SK-N-DZ (cell line): ENCODE measurements at regions not wholly inside any gene's neighbourhood (a gene's known extent, or its start where the extent isn't known, plus 50 kb on each side); places are given as distances from the start of the nearest gene placed in this dataset.
A peak's percentile ranks its signal among the peaks of the same experiment; 100 is the strongest.
"Not testable (repeated sequence)": the region's sequence is repeated elsewhere in the genome, so short reads cannot be mapped to it uniquely, and the experiment has no call there.

Source experiments
- DNase-seq: peaks from one replicate; pipeline ENCODE4 v3.0.0-alpha.2; 2015; ENCODE audit warnings: low spot score

- DNase-seq, result no peak
These were observed 185.1 kb upstream of the GALNT15 start for GRCh38 chr3:15989419-15989818.

GRCh38 chr3:15993660-15994059, 180.8 kb upstream of the GALNT15 start:
- not testable (repeated sequence) for DNase-seq

- DNase-seq, result not testable (repeated sequence)
These were observed 178.0 kb upstream of the GALNT15 start for GRCh38 chr3:15996496-15996895.

DNA sequence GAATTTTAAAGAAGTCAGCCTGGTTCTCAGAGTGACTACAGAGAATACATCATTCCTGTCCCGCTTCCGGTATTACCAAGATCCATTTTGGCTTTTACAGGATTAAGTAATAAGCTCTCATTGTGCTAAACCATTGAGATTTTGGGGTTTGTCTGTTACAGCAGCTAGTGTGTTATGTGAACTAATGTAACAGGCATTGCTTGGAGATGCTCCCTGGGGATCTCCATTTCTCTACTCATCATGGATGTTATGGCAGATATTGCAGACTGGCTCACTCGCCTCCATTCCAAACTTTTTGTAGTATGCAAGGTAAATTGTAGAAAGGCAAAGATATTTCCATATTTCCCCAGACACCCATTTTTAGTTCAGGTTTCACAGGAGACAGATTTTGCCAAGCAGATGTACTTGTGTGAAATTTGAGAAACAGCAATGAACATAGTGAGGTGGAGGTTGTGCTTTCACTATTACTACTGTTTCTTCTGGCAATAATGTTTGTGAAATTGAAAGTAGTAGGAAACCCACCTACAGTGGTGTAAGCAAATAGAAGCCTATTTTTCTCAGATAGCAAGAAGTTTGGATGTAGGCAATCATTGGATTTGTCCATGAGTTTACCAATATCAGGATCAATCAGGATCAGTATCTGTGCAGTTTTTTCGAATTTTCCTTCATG, 177.1 kb upstream of the GALNT15 start:
- no peak for DNase-seq

DNA sequence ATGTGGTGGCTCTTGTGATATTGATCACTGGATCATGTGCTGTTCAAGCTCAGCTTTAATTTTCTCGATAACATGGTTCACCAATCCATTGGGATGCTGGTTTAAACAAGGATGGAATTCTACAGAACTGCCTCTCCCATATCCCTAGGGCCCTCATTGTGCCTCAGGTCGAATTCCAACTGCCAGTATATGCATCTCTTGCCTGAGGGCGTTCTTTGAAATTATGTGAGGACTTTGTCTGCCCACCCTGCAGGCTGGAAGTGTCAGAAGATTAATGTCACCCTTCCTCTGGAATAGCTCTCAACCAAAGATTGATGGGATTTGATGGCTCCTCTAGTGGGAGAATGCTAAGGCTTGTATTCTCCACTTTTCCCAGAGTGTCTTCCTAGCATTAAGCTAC, 175.6 kb upstream of the GALNT15 start:
- no peak for DNase-seq

GRCh38 chr3:16004812-16005211, 169.7 kb upstream of the GALNT15 start:
- no peak for DNase-seq

GRCh38 chr3:16011376-16011775, 163.1 kb upstream of the GALNT15 start:
- DNase-seq, result no peak

DNA sequence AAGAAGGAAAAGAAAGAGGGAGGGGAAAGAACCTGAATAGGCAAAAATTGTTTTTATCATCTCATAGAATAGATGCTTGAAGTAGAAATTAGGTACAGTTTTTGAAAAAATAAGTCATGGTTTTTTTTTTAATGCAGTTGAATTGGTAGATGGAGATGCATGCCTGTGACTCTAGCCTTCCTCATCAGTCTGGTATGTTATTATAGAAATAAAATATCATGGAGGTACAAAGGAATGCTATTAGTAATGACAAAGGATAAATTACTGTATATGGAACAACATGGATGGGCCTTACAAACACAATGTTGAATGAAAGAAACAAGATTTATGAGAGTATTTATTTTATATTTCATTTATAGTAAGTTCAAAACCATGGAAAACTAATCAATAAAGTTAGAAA, 162.4 kb upstream of the GALNT15 start:
- DNase-seq, result no peak

GRCh38 chr3:16013568-16013967, 160.9 kb upstream of the GALNT15 start:
- no peak for DNase-seq

- DNase-seq, result not testable (repeated sequence)
These were observed 152.7 kb upstream of the GALNT15 start for GRCh38 chr3:16021801-16022200.

DNA sequence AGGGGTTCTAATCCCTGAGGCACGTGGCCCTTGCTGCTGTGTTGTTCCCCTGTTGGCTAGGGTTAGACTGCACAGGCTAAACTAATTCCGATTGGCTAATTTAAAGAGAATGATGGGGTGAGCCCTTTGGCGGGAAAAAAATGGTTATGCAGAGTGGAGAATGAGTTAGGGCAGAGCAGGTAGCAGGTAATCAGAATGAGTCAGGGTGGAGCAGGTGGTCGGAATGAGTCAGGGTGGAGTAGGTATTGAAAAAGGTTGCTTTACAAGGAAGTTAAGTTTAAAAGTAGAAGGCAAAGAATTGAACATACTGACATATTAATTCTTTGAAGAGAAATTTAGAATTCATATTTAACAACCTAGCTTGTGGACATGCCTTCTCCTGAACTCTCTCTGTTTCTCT, 150.6 kb upstream of the GALNT15 start:
- DNase-seq, result not testable (repeated sequence)

GRCh38 chr3:16024548-16024947, 149.9 kb upstream of the GALNT15 start:
- no peak for DNase-seq

DNA sequence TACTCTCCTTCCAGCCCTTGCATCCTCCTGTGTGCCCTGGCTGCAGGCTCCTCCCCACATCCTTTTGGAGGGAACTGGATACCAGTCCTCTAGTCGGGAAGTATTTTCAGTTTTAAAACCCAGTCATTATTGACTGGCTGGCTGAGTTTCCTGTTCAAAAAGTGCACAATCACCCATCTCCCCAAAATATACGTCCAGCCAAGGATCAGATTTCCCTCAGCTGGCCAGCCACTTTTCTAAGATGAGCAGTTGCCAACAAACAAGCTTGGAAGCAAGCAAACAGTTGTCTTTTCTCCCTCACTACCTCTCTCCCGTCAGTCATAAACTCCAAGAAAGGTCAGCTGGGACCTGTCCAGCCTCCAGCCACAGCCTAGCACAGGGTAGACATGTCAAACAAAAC, 147.7 kb upstream of the GALNT15 start:
- DNase-seq, result no peak

DNA sequence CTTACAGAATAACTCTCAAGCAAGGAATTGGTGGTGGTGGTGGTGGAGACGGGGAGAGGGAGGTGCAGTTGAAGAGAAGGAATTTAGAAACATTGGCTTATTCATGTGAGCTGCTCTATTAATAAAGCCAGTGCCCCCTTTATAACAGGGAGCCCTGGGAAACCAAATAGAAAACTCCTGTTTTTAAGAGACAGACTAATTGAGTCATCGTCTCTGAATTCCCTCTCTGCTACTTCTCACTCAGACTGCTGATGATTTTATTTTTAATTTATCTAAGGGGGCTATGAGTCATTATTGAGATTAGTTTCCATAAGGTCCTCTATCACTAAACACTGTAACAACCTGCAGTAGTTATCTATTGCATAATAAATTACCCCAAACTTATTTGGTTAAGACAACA, 145.9 kb upstream of the GALNT15 start:
- DNase-seq, result no peak

DNA sequence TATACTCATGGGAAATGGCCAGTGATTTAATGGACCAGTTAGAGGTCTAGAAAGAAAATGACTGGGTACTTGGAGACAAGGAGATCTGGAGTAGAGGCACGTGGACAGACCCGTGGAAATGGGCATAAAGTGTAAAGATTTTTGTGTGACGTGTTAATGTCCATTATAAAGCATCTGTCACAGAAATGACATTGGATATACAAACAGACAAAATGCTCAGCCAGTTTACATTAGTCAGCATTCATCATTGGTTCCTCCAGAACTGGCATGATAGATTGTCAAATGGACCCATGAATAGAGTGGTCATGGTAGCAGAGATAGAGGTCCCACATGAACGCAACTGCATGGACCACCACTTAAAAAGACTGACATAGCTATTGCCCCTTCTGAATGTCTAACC, 144.1 kb upstream of the GALNT15 start:
- DNase-seq, result no peak

DNA sequence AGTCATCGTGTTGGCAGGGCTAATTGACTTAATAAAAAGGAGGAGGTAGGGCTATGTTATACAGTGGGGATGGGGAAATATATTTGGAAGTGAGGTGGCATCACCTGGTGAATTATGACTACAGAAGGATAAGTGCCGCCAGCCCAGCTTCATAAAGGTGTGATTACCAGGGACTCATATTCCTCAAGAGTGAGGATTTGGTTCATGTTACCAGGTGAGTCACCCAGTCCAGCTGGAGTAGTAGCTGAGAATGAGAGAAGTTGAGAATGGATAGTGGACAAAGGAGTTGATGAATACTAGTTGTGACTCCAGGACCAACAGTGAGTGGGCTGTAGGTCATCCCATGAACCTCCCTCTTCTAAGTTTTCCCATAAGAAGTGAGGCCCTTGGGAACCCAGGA, 143.0 kb upstream of the GALNT15 start:
- no peak for DNase-seq

DNA sequence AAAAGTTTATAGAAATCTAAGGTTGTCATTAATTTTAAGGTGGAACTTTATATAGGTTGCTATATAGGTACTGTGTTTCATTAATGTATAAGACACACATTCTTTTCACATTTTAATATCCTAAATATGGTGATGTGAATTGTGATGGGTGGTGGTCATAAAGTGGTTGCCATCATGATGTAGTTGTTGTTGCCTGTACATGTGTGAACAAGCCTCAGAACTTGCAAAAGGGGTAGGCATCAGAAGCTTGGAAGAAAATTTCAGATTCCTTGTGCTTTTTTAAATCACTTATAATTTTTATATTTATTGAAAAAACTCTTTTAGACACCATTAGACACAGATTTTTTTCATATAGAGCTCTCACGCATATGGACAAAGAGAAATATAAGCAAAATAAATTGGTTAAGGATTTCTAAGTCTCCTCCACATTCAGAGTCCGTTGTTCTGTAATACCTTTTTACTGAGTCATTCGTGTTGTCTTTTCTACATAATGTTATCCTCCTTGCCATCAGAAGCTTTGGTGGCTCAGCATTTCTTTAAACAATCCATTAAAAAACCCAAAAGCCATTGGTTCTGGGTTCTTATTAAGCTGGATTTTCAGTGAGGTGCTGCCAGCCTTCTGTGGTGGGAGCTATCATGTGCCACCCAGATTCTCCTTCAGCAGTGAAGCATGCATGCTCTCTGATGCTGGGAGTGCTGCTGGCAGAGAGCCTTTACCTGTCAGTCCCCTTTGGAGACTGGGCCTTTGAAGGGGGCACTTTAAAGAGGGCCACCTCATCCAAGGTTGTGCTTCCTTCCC, 140.4 kb upstream of the GALNT15 start:
- no peak for DNase-seq

GRCh38 chr3:16040991-16041390, 133.5 kb upstream of the GALNT15 start:
- DNase-seq, result no peak

DNA sequence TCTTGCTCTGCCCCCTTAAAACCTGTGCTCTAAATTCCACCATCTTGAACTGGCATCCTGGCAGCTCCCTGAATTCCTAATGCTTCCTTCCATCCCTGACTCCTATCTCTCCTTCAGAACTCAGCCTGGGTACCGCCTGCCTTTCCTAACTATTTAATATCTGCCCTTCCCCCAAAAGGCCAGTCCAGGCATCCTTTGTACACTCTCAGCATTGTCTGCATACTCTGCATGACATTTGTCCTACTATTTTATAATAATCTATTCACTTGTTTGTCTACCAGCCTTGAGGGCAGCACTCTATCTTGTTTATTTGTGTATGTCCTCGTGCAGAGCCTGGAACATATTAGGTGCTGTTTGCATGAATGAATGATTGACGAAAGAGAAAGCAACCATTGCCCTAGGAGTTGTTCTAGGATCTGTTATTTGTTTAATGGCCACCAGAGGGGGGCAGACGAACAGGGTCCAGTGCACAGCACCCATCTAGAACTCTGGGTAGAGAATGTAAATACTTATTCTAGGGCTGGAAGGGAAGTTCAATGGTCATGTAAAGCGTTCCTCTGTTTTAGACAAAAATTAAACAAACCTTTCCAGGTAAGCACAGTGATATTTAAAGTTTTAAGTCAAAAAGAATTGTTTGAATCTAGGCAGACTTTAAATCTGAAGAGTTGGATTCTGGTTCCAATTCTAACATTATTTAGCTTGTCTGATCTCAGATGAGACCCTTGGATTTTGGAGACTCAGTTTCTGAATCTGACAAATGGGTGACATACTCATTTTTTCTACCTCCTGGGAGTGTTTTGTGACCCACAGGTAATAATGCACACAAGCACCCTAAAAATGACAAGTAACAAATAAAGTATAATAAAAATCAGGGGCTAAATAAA, 125.8 kb upstream of the GALNT15 start:
- DNase-seq, result peak; percentile 66

- no peak for DNase-seq
These were observed 123.6 kb upstream of the GALNT15 start for GRCh38 chr3:16050641-16051467.

GRCh38 chr3:16051691-16052090, 122.8 kb upstream of the GALNT15 start:
- no peak for DNase-seq
